ENCODE measurements at regions not wholly inside any gene's neighbourhood (a gene's known extent, or its start where the extent isn't known, plus 50 kb on each side); places are given as distances from the start of the nearest gene placed in this dataset.

- peaks cover 3% of the 10 kb centered on the region for H3F3A ChIP-seq (replicated peaks; ENCODE audit: insufficient read depth)
- H3K36me3 ChIP-seq (replicated peaks in 1 of 2; ENCODE audit: control insufficient read depth in 1 of 2, insufficient read depth in 2 of 2, low read length in 1 of 2) = peaks cover 0 to 55% of the 10 kb centered on the region in 2 experiments
- 91% methylated on average over 2 of the region's 2 CpGs for WGBS (ENCODE audit: low lambda C conversion rate)
- POLR2A ChIA-PET = no interaction called here
- H3K79me2 ChIP-seq (ENCODE audit: insufficient read depth) = no peaks in the 10 kb centered on the region
- no peak overlapping the region for H2AFZ ChIP-seq (ENCODE audit: low read depth)
- no peak overlapping the region for H3K27ac ChIP-seq (ENCODE audit: low read depth in 2 of 2, low read length in 1 of 2)
- CTCF ChIA-PET = interaction anchor here (0.9 to 2.2 kb wide), 6 partner anchors 10 to 356 kb away, joined by 3 to 10 read pairs (median 6); no protein-coding TSS in a partner anchor
- H3K9ac ChIP-seq = no peak overlapping the region
- H3K4me2 ChIP-seq = no peak overlapping the region
- no peak for DNase-seq
- H4K20me1 ChIP-seq (ENCODE audit: insufficient read depth) = no peaks in the 10 kb centered on the region
- no peaks in the 10 kb centered on the region; the same call in 1 of the 2 replicates for H3K9me3 ChIP-seq
- no peaks in the 10 kb centered on the region for H3K9me2 ChIP-seq
- H3K4me1 ChIP-seq (ENCODE audit: control insufficient read depth in 1 of 2, insufficient read depth in 2 of 2, low read depth in 1 of 2, low read length in 1 of 2) = peaks cover 0 to 8% of the 10 kb centered on the region in 2 experiments; a peak in 1 of 4 replicates
- H3K4me3 ChIP-seq (ENCODE audit: low read depth in 2 of 2, low read length in 1 of 2) = no peak overlapping the region
- H3K27me3 ChIP-seq (ENCODE audit: insufficient read depth) = no peaks in the 10 kb centered on the region
- TF ChIP-seq EP300 (IDR thresholded peaks at IDR 0.05; ENCODE audit: borderline replicate concordance in 1 of 2, low read depth in 1 of 2, low read length in 1 of 2) = no peak
- no peak for TF ChIP-seq RFX5 (IDR thresholded peaks at IDR 0.05; ENCODE audit: low read length)
- no peak for TF ChIP-seq GATA2 (CRISPR knock-in tag; IDR thresholded peaks at IDR 0.05)
- TF ChIP-seq FOXM1 (IDR thresholded peaks at IDR 0.05; ENCODE audit: low read depth) = no peak
- TF ChIP-seq USF2 (IDR thresholded peaks at IDR 0.05; ENCODE audit: borderline replicate concordance, low read depth, low read length) = no peak
- no peak for TF ChIP-seq TAF1 (IDR thresholded peaks at IDR 0.05; ENCODE audit: borderline replicate concordance, low read depth, low read length)
These were observed 489.1 kb upstream of the PODXL start for GRCh38 chr7:132045481-132045980.

- peaks cover 0 to 52% of the 10 kb centered on the region in 2 experiments for H3K36me3 ChIP-seq (replicated peaks in 1 of 2; ENCODE audit: control insufficient read depth in 1 of 2, insufficient read depth in 2 of 2, low read length in 1 of 2)
- WGBS (ENCODE audit: low lambda C conversion rate) = 74% methylated on average over 2 of the region's 2 CpGs
- H3K4me1 ChIP-seq (ENCODE audit: control insufficient read depth in 1 of 2, insufficient read depth in 2 of 2, low read depth in 1 of 2, low read length in 1 of 2) = peaks cover 0 to 8% of the 10 kb centered on the region in 2 experiments; a peak in 1 of 4 replicates
- TF ChIP-seq RFX5 (IDR thresholded peaks at IDR 0.05; ENCODE audit: low read length) (no peak), SIN3A (IDR thresholded peaks at IDR 0.05; ENCODE audit: borderline replicate concordance, low read depth, low read length) (no peak), FOSL2 (IDR thresholded peaks at IDR 0.05; ENCODE audit: borderline replicate concordance, low read depth) (no peak), NRF1 (IDR thresholded peaks at IDR 0.05; ENCODE audit: low read depth, low read length) (no peak)
- ChIA-PET POLR2A (no interaction called here), CTCF (interaction anchor here (0.9 to 2.5 kb wide), 7 partner anchors 10 to 355 kb away, joined by 3 to 11 read pairs (median 7); no protein-coding TSS in a partner anchor)
- no peak overlapping the region for H3K9ac ChIP-seq
- no peak overlapping the region for H3K4me2 ChIP-seq
- no peaks in the 10 kb centered on the region for H3K9me2 ChIP-seq
- no peak for DNase-seq
- H3K27me3 ChIP-seq (ENCODE audit: insufficient read depth) = no peaks in the 10 kb centered on the region
- no peaks in the 10 kb centered on the region for H3K79me2 ChIP-seq (ENCODE audit: insufficient read depth)
- H3F3A ChIP-seq (replicated peaks; ENCODE audit: insufficient read depth) = peaks cover 3% of the 10 kb centered on the region
- H4K20me1 ChIP-seq (ENCODE audit: insufficient read depth) = no peaks in the 10 kb centered on the region
- H3K27ac ChIP-seq (ENCODE audit: low read depth in 2 of 2, low read length in 1 of 2) = no peak overlapping the region
- no peaks in the 10 kb centered on the region; the same call in 1 of the 2 replicates for H3K9me3 ChIP-seq
- H2AFZ ChIP-seq (ENCODE audit: low read depth) = no peak overlapping the region
- no peak overlapping the region for H3K4me3 ChIP-seq (ENCODE audit: low read depth in 2 of 2, low read length in 1 of 2)
These were observed 488.6 kb upstream of the PODXL start for GRCh38 chr7:132045002-132045401.

GRCh38 chr7:132044247-132044646 lies 487.8 kb upstream of the PODXL start:
- Histone ChIP-seq H3F3A (replicated peaks; ENCODE audit: insufficient read depth) (peaks cover 3% of the 10 kb centered on the region), H4K20me1 (ENCODE audit: insufficient read depth) (no peaks in the 10 kb centered on the region), H3K9me2 (no peaks in the 10 kb centered on the region), H2AFZ (ENCODE audit: low read depth) (no peak overlapping the region), H3K9ac (no peak overlapping the region), H3K36me3 (replicated peaks in 1 of 2; ENCODE audit: control insufficient read depth in 1 of 2, insufficient read depth in 2 of 2, low read length in 1 of 2) (peaks cover 0 to 45% of the 10 kb centered on the region in 2 experiments), H3K79me2 (ENCODE audit: insufficient read depth) (no peaks in the 10 kb centered on the region), H3K9me3 (no peaks in the 10 kb centered on the region; the same call in 1 of the 2 replicates), H3K27me3 (ENCODE audit: insufficient read depth) (no peaks in the 10 kb centered on the region), H3K4me1 (ENCODE audit: control insufficient read depth in 1 of 2, insufficient read depth in 2 of 2, low read depth in 1 of 2, low read length in 1 of 2) (peaks cover 0 to 8% of the 10 kb centered on the region in 2 experiments; a peak in 1 of 4 replicates), H3K4me2 (no peak overlapping the region), H3K4me3 (ENCODE audit: low read depth in 2 of 2, low read length in 1 of 2) (no peak overlapping the region), H3K27ac (ENCODE audit: low read depth in 2 of 2, low read length in 1 of 2) (no peak overlapping the region)
- DNase-seq = no peak
- TF ChIP-seq RXRA (IDR thresholded peaks at IDR 0.05; ENCODE audit: borderline replicate concordance, low read depth) = no peak
- no peak for TF ChIP-seq FOXJ3 (CRISPR knock-in tag; IDR thresholded peaks at IDR 0.05)
- TF ChIP-seq ZBTB33 (IDR thresholded peaks at IDR 0.05; ENCODE audit: borderline replicate concordance, low read depth) = no peak
- TF ChIP-seq EP300 (IDR thresholded peaks at IDR 0.05; ENCODE audit: borderline replicate concordance in 1 of 2, low read depth in 1 of 2, low read length in 1 of 2) = no peak
- 97% methylated on average over 1 of the region's 1 CpG for WGBS (ENCODE audit: low lambda C conversion rate)
- CTCF ChIA-PET = interaction anchor here (0.9 to 2.5 kb wide), 4 partner anchors 99 to 354 kb away, joined by 3 to 11 read pairs (median 4); no protein-coding TSS in a partner anchor
- POLR2A ChIA-PET = no interaction called here

Data from SK-N-SH (cell line).